HepG2 (cell line): ENCODE measurements at regions not wholly inside any gene's neighbourhood (a gene's known extent, or its start where the extent isn't known, plus 50 kb on each side); places are given as distances from the start of the nearest gene placed in this dataset.

Experiments used
- ATAC-seq: fragments of 200-7000 bp; cut with Tn5 transposase; 3 replicates; pipeline ENCODE4 v1.9.1; 2020; ENCODE audit warnings: mild to moderate bottlenecking, moderate library complexity
- BruUV-seq: library from RNA; stranded (reverse); fragments of 400-500 nt; replicated peaks from 2 replicates; lab custom pipeline; 2021; lab: Mats Ljungman, UMichigan
- CTCF ChIA-PET: fragments of 300-600 bp; formaldehyde crosslinking; extraction: SDS; loops from one replicate; lab custom pipeline; 2021; ENCODE audit warnings: low total read pairs, inconsistent platforms, low intra/inter-chr PET ratio; lab: Yijun Ruan, JAX
- POLR2A ChIA-PET: fragments of 350-600 bp; sonication (Branson Sonifier 250); formaldehyde crosslinking; loops from one replicate; lab custom pipeline; 2020; ENCODE audit warnings: antibody characterized with exemption, inconsistent platforms; lab: Yijun Ruan, JAX
- DNase-seq: peaks from one replicate; pipeline ENCODE4 v3.0.0-alpha.2; 2015; ENCODE audit warnings: low spot score
- FAIRE-seq: peaks from 3 replicates; lab custom pipeline; 2011; peaks lifted over from hg19 to GRCh38; lab: Jason Lieb, UNC
- H2AFZ ChIP-seq: one replicate; pipeline ENCODE4 v1.6.1; 2011; ENCODE audit warnings: low read length, inconsistent platforms
- H3K27ac ChIP-seq: fragments of 300-600 bp; 3 replicates; pipeline ENCODE4 v1.8.0; 2011; ENCODE audit warnings: mixed run types, mild to moderate bottlenecking, mixed read lengths, low read length, inconsistent platforms; ENCODE audit not compliant: insufficient read depth; ENCODE audit errors: extremely low read length
- H3K27me3 ChIP-seq, 2 experiments: fragments of 200-600 bp in 1 of 2; 2 replicates in 1 of 2; 3 replicates in 1 of 2; pipeline versions ENCODE4 v1.6.0 to v1.8.0; 2011; ENCODE audit warnings: low read length in 2 of 2, mild to moderate bottlenecking in 2 of 2, moderate library complexity in 2 of 2, inconsistent platforms in 1 of 2; ENCODE audit not compliant: insufficient read depth in 2 of 2, control insufficient read depth in 1 of 2
- H3K36me3 ChIP-seq, 2 experiments: fragments of 200-600 bp in 1 of 2; replicated peaks in 1 of 2; 2 replicates in 1 of 2; 3 replicates in 1 of 2; pipeline versions ENCODE4 v1.5.1 to v1.8.0; 2011; ENCODE audit warnings: low read length in 2 of 2, inconsistent platforms in 1 of 2; ENCODE audit not compliant: insufficient read depth in 2 of 2, control insufficient read depth in 1 of 2
- H3K4me1 ChIP-seq: 2 replicates; pipeline ENCODE4 v1.5.1; 2012; ENCODE audit warnings: low read length, inconsistent platforms; ENCODE audit not compliant: insufficient read depth
- H3K4me2 ChIP-seq: 2 replicates; pipeline ENCODE4 v1.6.0; 2011; ENCODE audit warnings: low read depth, low read length, inconsistent platforms
- H3K4me3 ChIP-seq, 3 experiments: fragments of 200-600 bp in 1 of 3; sonication (generic), shearing (Covaris generic) in 1 of 3; replicated peaks in 1 of 3; 2 replicates each; pipeline ENCODE4 v1.5.1; 2011 to 2016; ENCODE audit warnings: low read length in 3 of 3, inconsistent platforms in 2 of 3, low read depth in 2 of 3, mild to moderate bottlenecking in 2 of 3, control low read depth in 1 of 3, mixed read lengths in 1 of 3; ENCODE audit not compliant: insufficient read depth in 1 of 3
- H3K79me2 ChIP-seq: one replicate; pipeline ENCODE4 v1.6.1; 2011; ENCODE audit warnings: low read length, inconsistent platforms; ENCODE audit not compliant: insufficient read depth
- H3K9ac ChIP-seq: 2 replicates; pipeline ENCODE4 v1.6.0; 2011; ENCODE audit warnings: mild to moderate bottlenecking, low read depth, low read length, inconsistent platforms; ENCODE audit not compliant: insufficient read depth
- H3K9me3 ChIP-seq: 2 replicates; pipeline ENCODE4 v1.5.1; 2012; ENCODE audit warnings: mild to moderate bottlenecking, low read length
- H4K20me1 ChIP-seq: 2 replicates; pipeline ENCODE4 v1.6.0; 2011; ENCODE audit warnings: inconsistent platforms, mild to moderate bottlenecking, low read length, moderate library complexity; ENCODE audit not compliant: insufficient read depth
- HIVEP1 ChIP-seq: sonication (generic); formaldehyde crosslinking; IDR thresholded peaks from 2 replicates; pipeline ENCODE4 v1.4.0; 2020; ENCODE audit warnings: mild to moderate bottlenecking, missing genetic modification reagents
- HNF4A ChIP-seq: sonication (generic); formaldehyde crosslinking; IDR thresholded peaks from 2 replicates; pipeline ENCODE4 v1.4.0; 2020; ENCODE audit warnings: missing genetic modification reagents
- MED8 ChIP-seq: sonication (generic); formaldehyde crosslinking; IDR thresholded peaks from 2 replicates; pipeline ENCODE4 v1.8.1; 2023; ENCODE audit warnings: mild to moderate bottlenecking, missing genetic modification reagents; ENCODE audit not compliant: insufficient replicate concordance
- PRPF4 ChIP-seq: fragments of 200-400 bp; formaldehyde crosslinking; IDR thresholded peaks from 2 replicates; pipeline ENCODE4 v1.6.1; 2016; ENCODE audit warnings: low read length, low read depth; ENCODE audit not compliant: poor library complexity, severe bottlenecking
- RFXAP ChIP-seq: sonication (generic); formaldehyde crosslinking; IDR thresholded peaks from 2 replicates; pipeline ENCODE4 v1.4.0; 2020; ENCODE audit warnings: missing genetic modification reagents, borderline replicate concordance
- SNAPC2 ChIP-seq: sonication (generic); formaldehyde crosslinking; IDR thresholded peaks from 2 replicates; pipeline ENCODE4 v1.8.1; 2022; ENCODE audit warnings: mild to moderate bottlenecking, missing genetic modification reagents
- TCF7L2 ChIP-seq: IDR thresholded peaks from 2 replicates; pipeline ENCODE4 v1.6.1; 2011; ENCODE audit warnings: mild to moderate bottlenecking, low read depth, low read length, moderate library complexity
- ZFP36L1 ChIP-seq: sonication (generic); formaldehyde crosslinking; IDR thresholded peaks from 2 replicates; pipeline ENCODE4 v1.8.0; 2022; ENCODE audit warnings: mild to moderate bottlenecking, missing genetic modification reagents, moderate library complexity
- ZNF235 ChIP-seq: sonication (generic); formaldehyde crosslinking; IDR thresholded peaks from 2 replicates; pipeline ENCODE4 v1.8.1; 2023; ENCODE audit warnings: mild to moderate bottlenecking, missing genetic modification reagents, borderline replicate concordance
- ZNF530 ChIP-seq: sonication (generic); formaldehyde crosslinking; IDR thresholded peaks from 2 replicates; pipeline ENCODE4 v1.5.0; 2020; ENCODE audit warnings: low read depth, mild to moderate bottlenecking, missing genetic modification reagents
- WGBS: methylation state at CpG from one replicate; pipeline ENCODE4 v1.1.6; 2017; ENCODE audit warnings: low lambda C conversion rate; 5-methylcytosine and 5-hydroxymethylcytosine counted together
- in situ Hi-C: cut with HindIII; loops from 2 replicates; pipeline ENCODE4 v1.10.0; 2017; ENCODE audit warnings: low pct_unique_long_range_greater_than_20kb; ENCODE audit not compliant: extremely low pct_ligation_motif_present
- intact Hi-C: fragments of 100-400 bp; cut with micrococcal nuclease; formaldehyde crosslinking; loops from one replicate; pipeline ENCODE4 v1.10.0; 2022; ENCODE audit not compliant: unreplicated experiment
- TF ChIP-seq, protein P1 (sequence below): sonication (generic); formaldehyde crosslinking; IDR thresholded peaks from 2 replicates; pipeline ENCODE4 v1.4.0; 2020; ENCODE audit warnings: missing genetic modification reagents
- TF ChIP-seq, protein P2 (sequence below): sonication (generic); formaldehyde crosslinking; conservative IDR thresholded peaks from 2 replicates; pipeline ENCODE4 v1.5.0; 2020; ENCODE audit warnings: missing genetic modification reagents
- TF ChIP-seq, protein P3 (sequence below): sonication (generic); formaldehyde crosslinking; IDR thresholded peaks from 2 replicates; pipeline ENCODE4 v1.4.0; 2020; ENCODE audit warnings: missing genetic modification reagents

DNA sequence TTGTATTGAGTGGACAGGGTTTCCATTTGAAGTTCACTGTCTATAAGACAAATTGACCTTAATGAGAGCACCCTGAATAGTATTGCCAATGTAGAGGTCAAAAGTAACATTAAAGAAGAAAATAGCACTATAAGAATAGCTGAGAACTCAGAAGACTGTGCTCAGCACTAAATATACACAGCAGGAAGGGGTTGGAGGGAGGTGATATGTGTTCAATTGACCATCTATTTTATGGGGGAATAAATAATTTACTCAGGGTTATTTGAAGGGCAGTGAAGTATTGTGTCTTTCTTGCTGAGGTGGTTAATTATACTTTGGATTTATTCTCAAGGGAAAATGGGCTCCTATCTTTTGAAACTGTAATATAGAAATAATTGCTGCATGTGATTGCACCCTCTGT is 1380.5 kb upstream of the SPRY2 start:
- Histone ChIP-seq H3K36me3 (no peaks in the 10 kb centered on the region), H3K9ac (no peak overlapping the region), H3K79me2 (no peaks in the 10 kb centered on the region), H2AFZ (no peak overlapping the region), H3K27ac (no peak overlapping the region), H4K20me1 (no peaks in the 10 kb centered on the region), H3K4me1 (no peaks in the 10 kb centered on the region), H3K27me3 (no peaks in the 10 kb centered on the region), H3K4me2 (no peak overlapping the region), H3K4me3 (no peak overlapping the region), H3K9me3 (no peaks in the 10 kb centered on the region)
- FAIRE-seq (no peak), ATAC-seq (no peak), DNase-seq (no peak)
- POLR2A ChIA-PET: no interaction called here
- CTCF ChIA-PET: no interaction called here
- intact Hi-C loops: no loop called here
- in situ Hi-C loops: no loop called here
- TF ChIP-seq ZNF235: no peak
- no peak for TF ChIP-seq TCF7L2
- TF ChIP-seq HIVEP1: no peak
- no peak for TF ChIP-seq ZFP36L1 (CRISPR knock-in tag)
- no TSS peak for BruUV-seq

DNA sequence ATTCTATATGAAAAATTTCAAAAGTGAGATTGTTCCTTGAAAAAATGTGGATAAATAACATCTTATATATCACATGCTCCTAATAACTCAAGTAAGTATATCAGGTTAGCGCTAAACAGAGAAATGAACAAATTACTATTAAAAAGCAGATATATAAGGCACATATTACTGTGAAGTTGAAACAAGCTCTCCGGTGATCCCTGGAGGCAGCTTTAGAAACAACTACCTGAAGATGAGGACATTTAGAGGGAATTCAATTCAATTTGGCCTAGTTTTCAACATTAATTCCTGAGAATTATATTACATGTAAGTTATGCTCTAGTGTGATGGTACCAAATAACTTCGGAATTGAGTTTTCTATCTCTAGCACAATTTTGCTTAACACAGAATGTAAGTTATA is 1373.6 kb upstream of the SPRY2 start:
- ATAC-seq: no peak
- TF ChIP-seq, protein P1, sequence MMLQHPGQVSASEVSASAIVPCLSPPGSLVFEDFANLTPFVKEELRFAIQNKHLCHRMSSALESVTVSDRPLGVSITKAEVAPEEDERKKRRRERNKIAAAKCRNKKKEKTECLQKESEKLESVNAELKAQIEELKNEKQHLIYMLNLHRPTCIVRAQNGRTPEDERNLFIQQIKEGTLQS (CRISPR knock-in tag): no peak
- TF ChIP-seq HNF4A (no peak), RFXAP (no peak), ZNF530 (CRISPR knock-in tag) (no peak), MED8 (CRISPR knock-in tag) (no peak), PRPF4 (no peak), SNAPC2 (no peak)
- TF ChIP-seq, protein P2, sequence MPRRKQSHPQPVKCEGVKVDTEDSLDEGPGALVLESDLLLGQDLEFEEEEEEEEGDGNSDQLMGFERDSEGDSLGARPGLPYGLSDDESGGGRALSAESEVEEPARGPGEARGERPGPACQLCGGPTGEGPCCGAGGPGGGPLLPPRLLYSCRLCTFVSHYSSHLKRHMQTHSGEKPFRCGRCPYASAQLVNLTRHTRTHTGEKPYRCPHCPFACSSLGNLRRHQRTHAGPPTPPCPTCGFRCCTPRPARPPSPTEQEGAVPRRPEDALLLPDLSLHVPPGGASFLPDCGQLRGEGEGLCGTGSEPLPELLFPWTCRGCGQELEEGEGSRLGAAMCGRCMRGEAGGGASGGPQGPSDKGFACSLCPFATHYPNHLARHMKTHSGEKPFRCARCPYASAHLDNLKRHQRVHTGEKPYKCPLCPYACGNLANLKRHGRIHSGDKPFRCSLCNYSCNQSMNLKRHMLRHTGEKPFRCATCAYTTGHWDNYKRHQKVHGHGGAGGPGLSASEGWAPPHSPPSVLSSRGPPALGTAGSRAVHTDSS (CRISPR knock-in tag): no peak
- TF ChIP-seq, protein P3, sequence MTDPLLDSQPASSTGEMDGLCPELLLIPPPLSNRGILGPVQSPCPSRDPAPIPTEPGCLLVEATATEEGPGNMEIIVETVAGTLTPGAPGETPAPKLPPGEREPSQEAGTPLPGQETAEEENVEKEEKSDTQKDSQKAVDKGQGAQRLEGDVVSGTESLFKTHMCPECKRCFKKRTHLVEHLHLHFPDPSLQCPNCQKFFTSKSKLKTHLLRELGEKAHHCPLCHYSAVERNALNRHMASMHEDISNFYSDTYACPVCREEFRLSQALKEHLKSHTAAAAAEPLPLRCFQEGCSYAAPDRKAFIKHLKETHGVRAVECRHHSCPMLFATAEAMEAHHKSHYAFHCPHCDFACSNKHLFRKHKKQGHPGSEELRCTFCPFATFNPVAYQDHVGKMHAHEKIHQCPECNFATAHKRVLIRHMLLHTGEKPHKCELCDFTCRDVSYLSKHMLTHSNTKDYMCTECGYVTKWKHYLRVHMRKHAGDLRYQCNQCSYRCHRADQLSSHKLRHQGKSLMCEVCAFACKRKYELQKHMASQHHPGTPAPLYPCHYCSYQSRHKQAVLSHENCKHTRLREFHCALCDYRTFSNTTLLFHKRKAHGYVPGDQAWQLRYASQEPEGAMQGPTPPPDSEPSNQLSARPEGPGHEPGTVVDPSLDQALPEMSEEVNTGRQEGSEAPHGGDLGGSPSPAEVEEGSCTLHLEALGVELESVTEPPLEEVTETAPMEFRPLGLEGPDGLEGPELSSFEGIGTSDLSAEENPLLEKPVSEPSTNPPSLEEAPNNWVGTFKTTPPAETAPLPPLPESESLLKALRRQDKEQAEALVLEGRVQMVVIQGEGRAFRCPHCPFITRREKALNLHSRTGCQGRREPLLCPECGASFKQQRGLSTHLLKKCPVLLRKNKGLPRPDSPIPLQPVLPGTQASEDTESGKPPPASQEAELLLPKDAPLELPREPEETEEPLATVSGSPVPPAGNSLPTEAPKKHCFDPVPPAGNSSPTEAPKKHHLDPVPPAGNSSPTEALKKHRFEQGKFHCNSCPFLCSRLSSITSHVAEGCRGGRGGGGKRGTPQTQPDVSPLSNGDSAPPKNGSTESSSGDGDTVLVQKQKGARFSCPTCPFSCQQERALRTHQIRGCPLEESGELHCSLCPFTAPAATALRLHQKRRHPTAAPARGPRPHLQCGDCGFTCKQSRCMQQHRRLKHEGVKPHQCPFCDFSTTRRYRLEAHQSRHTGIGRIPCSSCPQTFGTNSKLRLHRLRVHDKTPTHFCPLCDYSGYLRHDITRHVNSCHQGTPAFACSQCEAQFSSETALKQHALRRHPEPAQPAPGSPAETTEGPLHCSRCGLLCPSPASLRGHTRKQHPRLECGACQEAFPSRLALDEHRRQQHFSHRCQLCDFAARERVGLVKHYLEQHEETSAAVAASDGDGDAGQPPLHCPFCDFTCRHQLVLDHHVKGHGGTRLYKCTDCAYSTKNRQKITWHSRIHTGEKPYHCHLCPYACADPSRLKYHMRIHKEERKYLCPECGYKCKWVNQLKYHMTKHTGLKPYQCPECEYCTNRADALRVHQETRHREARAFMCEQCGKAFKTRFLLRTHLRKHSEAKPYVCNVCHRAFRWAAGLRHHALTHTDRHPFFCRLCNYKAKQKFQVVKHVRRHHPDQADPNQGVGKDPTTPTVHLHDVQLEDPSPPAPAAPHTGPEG (CRISPR knock-in tag): no peak

More for the DNA sequence above, 1373.6 kb upstream of the SPRY2 start:
- no TSS peak for BruUV-seq
- H3K4me3 ChIP-seq: no peak overlapping the region
- H4K20me1 ChIP-seq: no peaks in the 10 kb centered on the region
- no peak overlapping the region for H2AFZ ChIP-seq
- H3K9ac ChIP-seq: no peak overlapping the region
- H3K9me3 ChIP-seq: no peaks in the 10 kb centered on the region
- intact Hi-C loops: no loop called here
- in situ Hi-C loops: no loop called here
- H3K27ac ChIP-seq: no peak overlapping the region
- no peaks in the 10 kb centered on the region; a peak in 1 of 5 replicates for H3K27me3 ChIP-seq
- WGBS: 34% methylated on average over 3 of the region's 3 CpGs
- H3K36me3 ChIP-seq: no peaks in the 10 kb centered on the region
- no peaks in the 10 kb centered on the region for H3K4me1 ChIP-seq
- CTCF ChIA-PET: no interaction called here
- FAIRE-seq: no peak
- DNase-seq: no peak
- POLR2A ChIA-PET: no interaction called here
- no peaks in the 10 kb centered on the region for H3K79me2 ChIP-seq
- no peak overlapping the region for H3K4me2 ChIP-seq
